Panc1 (cell line): ENCODE measurements at regions not wholly inside any gene's neighbourhood (a gene's known extent, or its start where the extent isn't known, plus 50 kb on each side); places are given as distances from the start of the nearest gene placed in this dataset.

Source experiments
- ATAC-seq: fragments of 200-7000 bp; cut with Tn5 transposase; 2 replicates; pipeline ENCODE4 v1.9.1; 2020; ENCODE audit warnings: mild to moderate bottlenecking, moderate library complexity
- BruUV-seq: library from RNA; stranded (reverse); fragments of 400-500 nt; replicated peaks from 2 replicates; lab custom pipeline; 2021; lab: Mats Ljungman, UMichigan
- CTCF ChIA-PET: fragments of 300-600 bp; sonication (Branson Sonifier 250); formaldehyde crosslinking; loops from one replicate; lab custom pipeline; 2022; ENCODE audit warnings: antibody characterized with exemption; lab: Charles Lee
- POLR2A ChIA-PET: fragments of 300-600 bp; sonication (Branson Sonifier 250); formaldehyde crosslinking; loops from one replicate; lab custom pipeline; 2022; ENCODE audit warnings: antibody characterized with exemption; lab: Charles Lee
- DNase-seq: peaks from one replicate; pipeline ENCODE4 v3.0.0-alpha.2; 2010; ENCODE audit warnings: low read depth, low spot score
- H3K27ac ChIP-seq: 2 replicates; pipeline ENCODE4 v1.5.1; 2011; ENCODE audit warnings: mild to moderate bottlenecking, low read length, inconsistent platforms
- H3K27me3 ChIP-seq: fragments of 200-500 bp; sonication (Bioruptor generic); 2 replicates; pipeline ENCODE4 v1.6.0; 2014; ENCODE audit warnings: low read length, inconsistent platforms; ENCODE audit not compliant: control insufficient read depth, insufficient read depth
- H3K36me3 ChIP-seq: fragments of 200-500 bp; sonication (Bioruptor generic); 2 replicates; pipeline ENCODE4 v1.5.1; 2014; ENCODE audit warnings: inconsistent platforms, mild to moderate bottlenecking, low read length, moderate library complexity; ENCODE audit not compliant: control insufficient read depth, insufficient read depth
- H3K4me1 ChIP-seq: 2 replicates; pipeline ENCODE4 v1.5.1; 2011; ENCODE audit warnings: inconsistent platforms, mild to moderate bottlenecking, low read length, moderate library complexity; ENCODE audit not compliant: control insufficient read depth, insufficient read depth
- H3K4me3 ChIP-seq, 2 experiments: 2 replicates each; pipeline ENCODE4 v1.5.1; 2011 to 2012; ENCODE audit warnings: low read depth in 2 of 2, low read length in 2 of 2, mild to moderate bottlenecking in 2 of 2, inconsistent platforms in 1 of 2, moderate library complexity in 1 of 2
- H3K9me3 ChIP-seq: fragments of 200-500 bp; sonication (Bioruptor generic); 2 replicates; pipeline ENCODE4 v1.5.1; 2014; ENCODE audit warnings: low read depth, mild to moderate bottlenecking, inconsistent platforms, low read length, moderate library complexity; ENCODE audit not compliant: control insufficient read depth, insufficient read depth
- CTCF ChIP-seq: fragments of 450-650 bp; IDR thresholded peaks from 2 replicates; pipeline ENCODE4 v1.5.1; 2017; ENCODE audit warnings: mild to moderate bottlenecking
- POLR2AphosphoS5 ChIP-seq: IDR thresholded peaks from 2 replicates; pipeline ENCODE4 v1.6.1; 2012; ENCODE audit warnings: mild to moderate bottlenecking, low read depth, low read length, moderate library complexity
- REST ChIP-seq, 2 experiments: IDR thresholded peaks; 2 replicates each; pipeline ENCODE4 v1.6.1; 2011 to 2012; ENCODE audit warnings: low read depth in 2 of 2, control low read depth in 1 of 2, low read length in 1 of 2, mild to moderate bottlenecking in 1 of 2, moderate library complexity in 1 of 2; ENCODE audit not compliant: insufficient read depth in 1 of 2
- SIN3A ChIP-seq: IDR thresholded peaks from 2 replicates; pipeline ENCODE4 v1.6.1; 2012; ENCODE audit warnings: low read depth, mild to moderate bottlenecking, low read length, moderate library complexity, borderline replicate concordance; ENCODE audit not compliant: insufficient read depth
- TCF7L2 ChIP-seq: IDR thresholded peaks from 2 replicates; pipeline ENCODE4 v1.6.1; 2011; ENCODE audit warnings: mild to moderate bottlenecking, low read depth, low read length, inconsistent platforms
- in situ Hi-C: cut with HindIII; loops from 2 replicates; pipeline ENCODE4 v1.10.0; 2016; ENCODE audit warnings: low sequenced_read_pairs, low pct_unique_long_range_greater_than_20kb
- intact Hi-C: fragments of 100-400 bp; cut with micrococcal nuclease; formaldehyde crosslinking; loops from one replicate; pipeline ENCODE4 v1.10.0; 2022; ENCODE audit not compliant: unreplicated experiment

GRCh38 chr7:47724335-47724982 lies 142.5 kb upstream of the TNS3 start:
- peaks cover 25% of the 10 kb centered on the region for H3K4me1 ChIP-seq
- intact Hi-C loops: no loop called here
- CTCF ChIA-PET: no interaction called here
- no peak for TF ChIP-seq TCF7L2
- no peak for TF ChIP-seq CTCF
- TF ChIP-seq SIN3A: no peak
- no peak for TF ChIP-seq REST (IDR thresholded peaks at IDR 0.05; ENCODE audit: insufficient read depth in 1 of 2, low read depth in 2 of 2, low read length in 1 of 2)
- no peak for TF ChIP-seq POLR2AphosphoS5
- no TSS peak for BruUV-seq
- ATAC-seq (no peak), DNase-seq (no peak)
- peak overlapping the region; percentile 89 for H3K27ac ChIP-seq
- H3K36me3 ChIP-seq: no peaks in the 10 kb centered on the region
- H3K27me3 ChIP-seq: no peaks in the 10 kb centered on the region
- no peak overlapping the region for H3K4me3 ChIP-seq
- POLR2A ChIA-PET: no interaction called here
- in situ Hi-C loops: no loop called here
- H3K9me3 ChIP-seq: no peaks in the 10 kb centered on the region

GRCh38 chr7:47722126-47722525 lies 140.2 kb upstream of the TNS3 start:
- ChIA-PET POLR2A (no interaction called here), CTCF (no interaction called here)
- H3K36me3 ChIP-seq: no peaks in the 10 kb centered on the region
- H3K27ac ChIP-seq: peak overlapping the region; percentile 87
- no TSS peak for BruUV-seq
- in situ Hi-C loops: no loop called here
- H3K27me3 ChIP-seq: no peaks in the 10 kb centered on the region
- no peaks in the 10 kb centered on the region for H3K9me3 ChIP-seq
- H3K4me1 ChIP-seq: peaks cover 31% of the 10 kb centered on the region
- intact Hi-C loops: no loop called here
- DNase-seq (no peak), ATAC-seq (no peak)
- no peak for TF ChIP-seq TCF7L2
- H3K4me3 ChIP-seq: no peak overlapping the region

GRCh38 chr7:47721670-47722069 lies 139.8 kb upstream of the TNS3 start:
- in situ Hi-C loops (no loop called here), intact Hi-C loops (no loop called here)
- ATAC-seq: no peak
- Histone ChIP-seq H3K27ac (peak overlapping the region; percentile 87), H3K4me1 (peaks cover 31% of the 10 kb centered on the region), H3K36me3 (no peaks in the 10 kb centered on the region), H3K4me3 (no peak overlapping the region), H3K27me3 (no peaks in the 10 kb centered on the region), H3K9me3 (no peaks in the 10 kb centered on the region)
- BruUV-seq: no TSS peak
- ChIA-PET POLR2A (no interaction called here), CTCF (no interaction called here)
- no peak for TF ChIP-seq TCF7L2
- no peak for TF ChIP-seq POLR2AphosphoS5
- TF ChIP-seq SIN3A: no peak
- no peak for TF ChIP-seq CTCF
- no peak for TF ChIP-seq REST (IDR thresholded peaks at IDR 0.05; ENCODE audit: insufficient read depth in 1 of 2, low read depth in 2 of 2, low read length in 1 of 2)
- DNase-seq: no peak
